Gastrocnemius medialis (tissue), 4 donors: ENCODE measurements at regions not wholly inside any gene's neighbourhood (a gene's known extent, or its start where the extent isn't known, plus 50 kb on each side); places are given as distances from the start of the nearest gene placed in this dataset.

Source experiments
- ATAC-seq, 2 donors: fragments of 150-250 bp; one replicate each; pipeline ENCODE4 v1.9.1; 2016
- DNase-seq, 2 donors: peaks; one replicate each; pipeline ENCODE4 v3.0.0-alpha.2; 2019
- H3K27ac ChIP-seq, 4 donors: fragments of 200-600 bp; sonication (generic); 1 replicate in 1 of 4; 2 replicates in 3 of 4; pipeline ENCODE4 v1.5.1; 2016 to 2018; ENCODE audit warnings: mild to moderate bottlenecking in 2 of 4, moderate library complexity in 1 of 4
- H3K27me3 ChIP-seq, 3 donors: fragments of 200-600 bp; sonication (generic) in 2 of 3; 1 replicate in 1 of 3; 2 replicates in 2 of 3; pipeline versions ENCODE4 v1.5.1 to v1.6.0; 2016 to 2019; ENCODE audit warnings: mild to moderate bottlenecking in 1 of 3, moderate library complexity in 1 of 3
- H3K36me3 ChIP-seq, 2 donors: fragments of 200-600 bp; sonication (generic) in 1 of 2; one replicate each; pipeline ENCODE4 v1.5.1; 2017 to 2018
- H3K4me1 ChIP-seq, 2 donors: fragments of 200-600 bp; sonication (generic) in 1 of 2; one replicate each; pipeline ENCODE4 v1.5.1; 2016 to 2017; ENCODE audit warnings: mild to moderate bottlenecking in 2 of 2
- H3K4me3 ChIP-seq, 4 donors: fragments of 200-600 bp; sonication (generic) in 3 of 4; 1 replicate in 1 of 4; 2 replicates in 3 of 4; pipeline ENCODE4 v1.5.1; 2016 to 2019; ENCODE audit warnings: mild to moderate bottlenecking in 2 of 4
- H3K9me3 ChIP-seq, 3 donors: fragments of 200-600 bp; sonication (generic) in 2 of 3; 1 replicate in 1 of 3; 2 replicates in 2 of 3; pipeline ENCODE4 v1.5.1; 2016 to 2019
- POLR2A ChIP-seq, 2 donors: fragments of 450-650 bp; IDR thresholded peaks; one replicate each; pipeline ENCODE4 v1.6.1; 2017; ENCODE audit warnings: antibody characterized with exemption in 2 of 2, mild to moderate bottlenecking in 2 of 2, moderate library complexity in 2 of 2
- in situ Hi-C, 4 donors: fragments of 200-750 bp; cut with MboI; loops; one replicate each; pipeline versions ENCODE4 v1.15.0 to v1.8.0; 2017; ENCODE audit warnings: low sequenced_read_pairs in 4 of 4
- intact Hi-C: fragments of 100-400 bp; cut with DNase I; formaldehyde crosslinking; loops from one replicate; pipeline ENCODE4 v1.15.1; 2023; ENCODE audit warnings: low total_unique reads
- TF ChIP-seq, protein P1 (sequence below), 5 experiments: fragments of 450-650 bp in 3 of 5; fragments of 200-600 bp in 2 of 5; sonication (generic) in 2 of 5; IDR thresholded peaks in 4 of 5; conservative IDR thresholded peaks in 1 of 5; 1 replicate in 4 of 5; 2 replicates in 1 of 5; pipeline ENCODE4 v1.5.1; 2016 to 2019; ENCODE audit warnings: antibody characterized with exemption in 5 of 5, mild to moderate bottlenecking in 3 of 5, moderate library complexity in 3 of 5

DNA sequence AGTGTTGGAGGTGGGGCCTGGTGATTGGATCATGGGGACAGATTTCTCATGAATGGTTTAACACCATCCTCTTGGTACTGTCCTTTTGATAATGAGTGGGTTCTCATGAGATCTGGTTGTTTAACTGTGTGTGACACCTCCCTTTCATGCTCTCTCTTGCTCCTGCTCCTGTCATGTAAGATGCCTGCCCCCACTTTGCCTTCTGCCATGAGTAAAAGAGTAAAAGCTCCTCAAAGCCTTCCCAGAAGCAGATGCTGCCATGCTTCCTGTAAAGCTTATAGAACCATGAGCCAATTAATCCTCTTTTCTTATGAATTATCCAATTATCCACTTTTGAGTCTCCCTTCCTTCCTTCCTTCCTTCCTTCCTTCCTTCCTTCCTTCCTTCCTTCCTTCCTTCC lies 317.7 kb downstream of the RDH14 start:
- Histone ChIP-seq H3K27me3 (no peaks in the 10 kb centered on the region), H3K4me1 (peaks cover 0 to 5% of the 10 kb centered on the region in 2 donors), H3K9me3 (no peaks in the 10 kb centered on the region), H3K27ac (no peak overlapping the region), H3K36me3 (no peaks in the 10 kb centered on the region), H3K4me3 (no peak overlapping the region)
- TF ChIP-seq, protein P1, sequence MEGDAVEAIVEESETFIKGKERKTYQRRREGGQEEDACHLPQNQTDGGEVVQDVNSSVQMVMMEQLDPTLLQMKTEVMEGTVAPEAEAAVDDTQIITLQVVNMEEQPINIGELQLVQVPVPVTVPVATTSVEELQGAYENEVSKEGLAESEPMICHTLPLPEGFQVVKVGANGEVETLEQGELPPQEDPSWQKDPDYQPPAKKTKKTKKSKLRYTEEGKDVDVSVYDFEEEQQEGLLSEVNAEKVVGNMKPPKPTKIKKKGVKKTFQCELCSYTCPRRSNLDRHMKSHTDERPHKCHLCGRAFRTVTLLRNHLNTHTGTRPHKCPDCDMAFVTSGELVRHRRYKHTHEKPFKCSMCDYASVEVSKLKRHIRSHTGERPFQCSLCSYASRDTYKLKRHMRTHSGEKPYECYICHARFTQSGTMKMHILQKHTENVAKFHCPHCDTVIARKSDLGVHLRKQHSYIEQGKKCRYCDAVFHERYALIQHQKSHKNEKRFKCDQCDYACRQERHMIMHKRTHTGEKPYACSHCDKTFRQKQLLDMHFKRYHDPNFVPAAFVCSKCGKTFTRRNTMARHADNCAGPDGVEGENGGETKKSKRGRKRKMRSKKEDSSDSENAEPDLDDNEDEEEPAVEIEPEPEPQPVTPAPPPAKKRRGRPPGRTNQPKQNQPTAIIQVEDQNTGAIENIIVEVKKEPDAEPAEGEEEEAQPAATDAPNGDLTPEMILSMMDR (IDR thresholded peaks at IDR 0.05 in 4 of 5, conservative IDR thresholded peaks at IDR 0.05 in 1 of 5) = no peak
- no peak for TF ChIP-seq POLR2A (IDR thresholded peaks at IDR 0.05)
- in situ Hi-C loops = no loop called here
- intact Hi-C loops = no loop called here
- no peak for DNase-seq
- no peak for ATAC-seq

DNA sequence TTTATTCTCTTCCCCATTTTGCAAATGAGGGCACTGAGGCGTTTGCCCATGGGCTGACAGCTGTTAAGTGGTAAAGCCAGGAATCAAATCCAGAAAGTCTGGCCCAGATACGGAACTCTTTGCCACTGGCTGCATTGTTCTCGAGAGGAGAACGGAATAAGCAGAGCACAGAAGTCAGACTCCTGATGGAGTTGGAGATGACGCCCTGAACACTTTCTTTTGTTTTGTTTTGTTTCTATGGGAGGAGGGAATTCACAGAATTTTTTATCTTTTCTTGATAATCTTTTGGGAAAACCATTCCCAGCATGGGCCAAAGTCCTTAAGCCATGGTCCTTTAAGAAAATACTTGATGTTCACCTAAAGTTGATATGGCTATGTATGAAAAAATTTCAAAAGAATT lies 322.2 kb downstream of the RDH14 start:
- TF ChIP-seq, protein P1 (IDR thresholded peaks at IDR 0.05 in 4 of 5, conservative IDR thresholded peaks at IDR 0.05 in 1 of 5) = no peak
- TF ChIP-seq POLR2A (IDR thresholded peaks at IDR 0.05) = no peak
- Histone ChIP-seq H3K27me3 (no peaks in the 10 kb centered on the region), H3K9me3 (no peaks in the 10 kb centered on the region), H3K36me3 (no peaks in the 10 kb centered on the region), H3K27ac (no peak overlapping the region), H3K4me3 (no peak overlapping the region), H3K4me1 (no peaks in the 10 kb centered on the region)
- in situ Hi-C loops (no loop called here), intact Hi-C loops (no loop called here)
- no peak for ATAC-seq
- no peak for DNase-seq

DNA sequence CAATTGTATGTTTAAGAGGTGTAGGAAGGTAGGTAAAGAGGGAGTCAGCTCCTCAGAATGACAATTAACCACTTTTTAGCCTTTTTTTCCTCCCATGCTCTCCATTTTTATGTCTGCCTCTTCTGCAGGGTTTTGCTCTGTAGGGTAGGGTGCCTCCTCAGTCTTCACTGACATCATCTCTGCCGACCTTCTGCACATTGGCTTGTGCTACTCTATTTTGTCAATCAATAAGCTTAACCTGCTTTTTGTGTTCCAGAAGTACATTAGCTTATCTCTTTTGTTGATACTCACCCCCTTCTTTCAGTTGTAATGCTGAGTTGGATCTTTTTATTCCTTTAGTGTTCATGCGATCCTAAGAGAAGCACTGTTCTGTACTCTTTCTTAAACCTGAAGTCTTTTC lies 323.2 kb downstream of the RDH14 start:
- DNase-seq (no peak), ATAC-seq (no peak)
- Histone ChIP-seq H3K9me3 (no peaks in the 10 kb centered on the region), H3K27ac (no peak overlapping the region), H3K4me3 (no peak overlapping the region), H3K27me3 (no peaks in the 10 kb centered on the region), H3K4me1 (no peaks in the 10 kb centered on the region), H3K36me3 (no peaks in the 10 kb centered on the region)
- in situ Hi-C loops (no loop called here), intact Hi-C loops (no loop called here)
- TF ChIP-seq, protein P1 (IDR thresholded peaks at IDR 0.05 in 4 of 5, conservative IDR thresholded peaks at IDR 0.05 in 1 of 5) = no peak
- TF ChIP-seq POLR2A (IDR thresholded peaks at IDR 0.05) = no peak

DNA sequence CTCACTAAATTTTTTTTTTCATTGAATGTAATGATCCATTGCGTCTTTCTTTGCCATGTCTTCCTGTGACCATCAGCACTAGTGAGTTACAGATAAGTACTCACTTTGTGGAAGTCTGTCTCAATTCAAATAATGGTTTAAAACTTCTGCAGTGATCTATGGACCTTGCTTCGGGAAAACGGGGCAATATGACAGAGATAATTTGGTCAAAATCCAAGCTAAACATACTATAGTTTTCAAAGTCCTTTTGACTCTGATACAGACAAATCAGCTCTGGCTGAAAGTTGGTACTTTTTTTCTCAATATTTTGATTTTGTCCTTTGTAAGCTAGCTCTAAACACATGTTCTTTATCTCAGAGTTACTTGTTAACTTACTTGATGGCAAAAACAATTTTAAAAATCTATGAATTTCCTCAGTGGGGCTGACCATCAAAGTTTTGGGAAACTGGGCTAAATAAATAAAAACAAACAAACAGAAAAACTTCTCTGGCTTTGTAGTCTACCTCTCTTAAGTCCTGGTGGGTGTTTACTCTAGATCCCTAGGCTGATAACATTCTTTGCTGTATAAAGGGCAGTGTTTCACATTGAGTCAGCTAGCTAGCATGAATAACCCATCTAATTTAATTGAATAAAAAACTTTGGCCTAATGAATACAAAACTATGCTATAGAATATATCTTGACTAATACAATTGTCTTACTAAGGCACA lies 327.6 kb downstream of the RDH14 start:
- intact Hi-C loops = no loop called here
- no peak for TF ChIP-seq POLR2A (IDR thresholded peaks at IDR 0.05)
- TF ChIP-seq, protein P1 (IDR thresholded peaks at IDR 0.05 in 4 of 5, conservative IDR thresholded peaks at IDR 0.05 in 1 of 5) = no peak
- H3K4me3 ChIP-seq = no peak overlapping the region
- DNase-seq (no peak), ATAC-seq (no peak)
- no peaks in the 10 kb centered on the region for H3K27me3 ChIP-seq
- no peaks in the 10 kb centered on the region for H3K4me1 ChIP-seq
- no peak overlapping the region for H3K27ac ChIP-seq
- no peaks in the 10 kb centered on the region for H3K36me3 ChIP-seq
- H3K9me3 ChIP-seq = no peaks in the 10 kb centered on the region
- in situ Hi-C loops = no loop called here

DNA sequence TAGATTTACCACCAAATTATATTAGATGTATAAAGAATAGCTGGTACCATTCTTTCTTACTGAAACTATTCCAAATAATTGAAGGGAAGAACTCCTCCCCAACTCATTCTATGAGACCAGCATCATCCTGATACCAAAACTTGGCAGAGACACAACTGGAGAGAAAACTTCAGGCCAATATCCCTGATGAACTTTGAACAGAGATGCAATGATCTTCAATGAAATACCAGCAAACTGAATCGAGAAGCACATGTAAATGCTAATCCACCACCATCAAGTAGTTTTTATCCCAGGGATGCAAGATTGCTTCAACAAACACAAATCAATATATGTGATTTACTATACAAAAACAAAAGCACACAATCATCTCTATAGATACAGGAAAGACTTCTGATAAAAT lies 329.8 kb downstream of the RDH14 start:
- H3K4me1 ChIP-seq = no peaks in the 10 kb centered on the region

More for the DNA sequence above, 329.8 kb downstream of the RDH14 start:
- H3K36me3 ChIP-seq = no peaks in the 10 kb centered on the region
- no peak overlapping the region for H3K4me3 ChIP-seq
- no peaks in the 10 kb centered on the region for H3K9me3 ChIP-seq
- H3K27me3 ChIP-seq = no peaks in the 10 kb centered on the region
- in situ Hi-C loops (no loop called here), intact Hi-C loops (no loop called here)
- TF ChIP-seq POLR2A (IDR thresholded peaks at IDR 0.05) = no peak
- TF ChIP-seq, protein P1 (IDR thresholded peaks at IDR 0.05 in 4 of 5, conservative IDR thresholded peaks at IDR 0.05 in 1 of 5) = no peak
- no peak for ATAC-seq
- H3K27ac ChIP-seq = no peak overlapping the region
- DNase-seq = no peak
